ENCODE measurements at regions not wholly inside any gene's neighbourhood (a gene's known extent, or its start where the extent isn't known, plus 50 kb on each side); places are given as distances from the start of the nearest gene placed in this dataset.
"Not testable (repeated sequence)": the region's sequence is repeated elsewhere in the genome, so short reads cannot be mapped to it uniquely, and the experiment has no call there.

DNA sequence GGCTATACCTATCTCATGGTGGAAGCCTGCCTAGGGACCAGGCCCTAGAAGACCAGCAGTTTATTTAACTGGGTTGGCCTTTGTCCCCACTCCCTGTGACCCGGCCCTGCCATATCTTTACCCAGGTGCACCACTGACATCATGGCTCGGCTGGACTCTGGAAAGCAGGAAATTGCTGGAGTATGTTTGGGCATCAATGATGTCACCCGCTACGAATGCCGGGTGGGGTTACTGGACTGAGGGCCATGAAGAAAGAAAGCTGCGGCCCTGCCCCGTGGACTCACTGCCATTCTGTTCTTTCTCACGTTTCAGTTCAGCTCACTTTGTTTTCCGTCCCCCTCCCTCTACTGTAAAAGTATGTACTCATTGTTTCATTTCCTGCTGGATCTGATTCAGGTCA, 129.1 kb downstream of the FOXD4L5 start:
- TF ChIP-seq NFE2L1 (tag; IDR thresholded peaks at IDR 0.05; ENCODE audit: borderline replicate concordance, low read depth); PHF8 (IDR thresholded peaks at IDR 0.05; ENCODE audit: borderline replicate concordance, low read length); KLF16 (IDR thresholded peaks at IDR 0.05); ZNF589 (CRISPR knock-in tag; IDR thresholded peaks at IDR 0.05; ENCODE audit: low read depth); POLR2AphosphoS5 (IDR thresholded peaks at IDR 0.05; ENCODE audit: control insufficient read depth, insufficient read depth, low read depth, low read length): not testable (repeated sequence)

All from K562 (cell line).